ENCODE measurements at regions not wholly inside any gene's neighbourhood (a gene's known extent, or its start where the extent isn't known, plus 50 kb on each side); places are given as distances from the start of the nearest gene placed in this dataset.

DNA sequence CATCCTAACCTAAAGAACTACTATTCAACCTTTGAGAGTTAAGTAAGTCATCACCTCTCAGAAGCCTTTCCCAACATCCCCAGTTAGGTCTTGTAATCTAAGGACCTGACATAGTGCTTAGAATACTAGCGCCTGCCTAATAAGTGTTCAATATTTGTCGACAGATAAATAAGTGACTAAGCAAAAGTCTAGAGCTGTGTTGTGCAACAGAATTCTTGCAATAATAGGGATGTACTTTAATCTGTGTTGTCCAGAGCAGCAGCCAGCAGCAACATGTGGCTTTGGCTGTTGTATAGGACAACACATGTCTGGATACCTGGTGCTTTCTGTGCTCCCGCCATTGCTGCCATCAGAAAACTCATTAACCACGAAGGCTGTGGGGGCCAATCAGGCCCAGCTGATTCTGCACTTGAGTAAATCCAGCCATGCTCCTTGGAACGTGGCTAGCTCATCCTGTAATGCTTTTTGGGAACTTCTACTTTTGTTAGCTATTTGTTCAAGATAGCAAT, 66.8 kb upstream of the NTM start:
- TF ChIP-seq, protein P1, sequence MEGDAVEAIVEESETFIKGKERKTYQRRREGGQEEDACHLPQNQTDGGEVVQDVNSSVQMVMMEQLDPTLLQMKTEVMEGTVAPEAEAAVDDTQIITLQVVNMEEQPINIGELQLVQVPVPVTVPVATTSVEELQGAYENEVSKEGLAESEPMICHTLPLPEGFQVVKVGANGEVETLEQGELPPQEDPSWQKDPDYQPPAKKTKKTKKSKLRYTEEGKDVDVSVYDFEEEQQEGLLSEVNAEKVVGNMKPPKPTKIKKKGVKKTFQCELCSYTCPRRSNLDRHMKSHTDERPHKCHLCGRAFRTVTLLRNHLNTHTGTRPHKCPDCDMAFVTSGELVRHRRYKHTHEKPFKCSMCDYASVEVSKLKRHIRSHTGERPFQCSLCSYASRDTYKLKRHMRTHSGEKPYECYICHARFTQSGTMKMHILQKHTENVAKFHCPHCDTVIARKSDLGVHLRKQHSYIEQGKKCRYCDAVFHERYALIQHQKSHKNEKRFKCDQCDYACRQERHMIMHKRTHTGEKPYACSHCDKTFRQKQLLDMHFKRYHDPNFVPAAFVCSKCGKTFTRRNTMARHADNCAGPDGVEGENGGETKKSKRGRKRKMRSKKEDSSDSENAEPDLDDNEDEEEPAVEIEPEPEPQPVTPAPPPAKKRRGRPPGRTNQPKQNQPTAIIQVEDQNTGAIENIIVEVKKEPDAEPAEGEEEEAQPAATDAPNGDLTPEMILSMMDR (IDR thresholded peaks at IDR 0.05 in 2 of 3, conservative IDR thresholded peaks at IDR 0.05 in 1 of 3; ENCODE audit: borderline replicate concordance in 1 of 3, insufficient read depth in 1 of 3, low read depth in 2 of 3, low read length in 2 of 3), result no peak
- TF ChIP-seq ZNF274 (IDR thresholded peaks at IDR 0.05; ENCODE audit: low read depth, low read length) (no peak), EZH2 (IDR thresholded peaks at IDR 0.05) (no peak), EGR1 (IDR thresholded peaks at IDR 0.05; ENCODE audit: low read depth) (no peak), CEBPB (IDR thresholded peaks at IDR 0.05; ENCODE audit: low read depth) (no peak), POLR2A (IDR thresholded peaks at IDR 0.05; ENCODE audit: borderline replicate concordance, extremely low read depth, insufficient read depth, insufficient read length) (no peak), POLR2AphosphoS5 (IDR thresholded peaks at IDR 0.05; ENCODE audit: low read depth, low read length) (no peak), RAD21 (IDR thresholded peaks at IDR 0.05; ENCODE audit: low read depth) (no peak), SP1 (IDR thresholded peaks at IDR 0.05; ENCODE audit: low read depth) (no peak), TCF7L2 (IDR thresholded peaks at IDR 0.05; ENCODE audit: borderline replicate concordance, extremely low read depth, insufficient read depth, insufficient read length) (no peak), EZH2phosphoT487 (IDR thresholded peaks at IDR 0.05; ENCODE audit: borderline replicate concordance) (no peak), ZFX (IDR thresholded peaks at IDR 0.05) (no peak)
- TF ChIP-seq, protein P2, sequence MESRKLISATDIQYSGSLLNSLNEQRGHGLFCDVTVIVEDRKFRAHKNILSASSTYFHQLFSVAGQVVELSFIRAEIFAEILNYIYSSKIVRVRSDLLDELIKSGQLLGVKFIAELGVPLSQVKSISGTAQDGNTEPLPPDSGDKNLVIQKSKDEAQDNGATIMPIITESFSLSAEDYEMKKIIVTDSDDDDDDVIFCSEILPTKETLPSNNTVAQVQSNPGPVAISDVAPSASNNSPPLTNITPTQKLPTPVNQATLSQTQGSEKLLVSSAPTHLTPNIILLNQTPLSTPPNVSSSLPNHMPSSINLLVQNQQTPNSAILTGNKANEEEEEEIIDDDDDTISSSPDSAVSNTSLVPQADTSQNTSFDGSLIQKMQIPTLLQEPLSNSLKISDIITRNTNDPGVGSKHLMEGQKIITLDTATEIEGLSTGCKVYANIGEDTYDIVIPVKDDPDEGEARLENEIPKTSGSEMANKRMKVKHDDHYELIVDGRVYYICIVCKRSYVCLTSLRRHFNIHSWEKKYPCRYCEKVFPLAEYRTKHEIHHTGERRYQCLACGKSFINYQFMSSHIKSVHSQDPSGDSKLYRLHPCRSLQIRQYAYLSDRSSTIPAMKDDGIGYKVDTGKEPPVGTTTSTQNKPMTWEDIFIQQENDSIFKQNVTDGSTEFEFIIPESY (IDR thresholded peaks at IDR 0.05; ENCODE audit: extremely low read depth, insufficient replicate concordance, low read length), result no peak
- TF ChIP-seq, protein P3, sequence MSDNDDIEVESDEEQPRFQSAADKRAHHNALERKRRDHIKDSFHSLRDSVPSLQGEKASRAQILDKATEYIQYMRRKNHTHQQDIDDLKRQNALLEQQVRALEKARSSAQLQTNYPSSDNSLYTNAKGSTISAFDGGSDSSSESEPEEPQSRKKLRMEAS (IDR thresholded peaks at IDR 0.05), result no peak
